ENCODE measurements at regions not wholly inside any gene's neighbourhood (a gene's known extent, or its start where the extent isn't known, plus 50 kb on each side); places are given as distances from the start of the nearest gene placed in this dataset.

GRCh38 chr1:90850898-90851710 is 134.0 kb upstream of the BARHL2 start:
- no peaks in the 10 kb centered on the region for H3K36me3 ChIP-seq
- H3K4me1 ChIP-seq = peaks cover 0 to 18% (median 9%) of the 10 kb centered on the region in 4 donors
- peaks cover 0 to 3% of the 10 kb centered on the region in 2 donors for H3K27me3 ChIP-seq
- DNase-seq = peak; percentile 67 to 87
- no peaks in the 10 kb centered on the region for H3K9me3 ChIP-seq
- peak; percentile 48 to 85 for TF ChIP-seq CTCF (IDR thresholded peaks at IDR 0.05)
- H3K4me3 ChIP-seq = peak overlapping the region; percentile 60 to 62
- peak overlapping the region; percentile 48 to 60 for H3K27ac ChIP-seq
- intact Hi-C loops (cut with DNase I; ENCODE audit: low total_unique reads) = no loop called here

DNA sequence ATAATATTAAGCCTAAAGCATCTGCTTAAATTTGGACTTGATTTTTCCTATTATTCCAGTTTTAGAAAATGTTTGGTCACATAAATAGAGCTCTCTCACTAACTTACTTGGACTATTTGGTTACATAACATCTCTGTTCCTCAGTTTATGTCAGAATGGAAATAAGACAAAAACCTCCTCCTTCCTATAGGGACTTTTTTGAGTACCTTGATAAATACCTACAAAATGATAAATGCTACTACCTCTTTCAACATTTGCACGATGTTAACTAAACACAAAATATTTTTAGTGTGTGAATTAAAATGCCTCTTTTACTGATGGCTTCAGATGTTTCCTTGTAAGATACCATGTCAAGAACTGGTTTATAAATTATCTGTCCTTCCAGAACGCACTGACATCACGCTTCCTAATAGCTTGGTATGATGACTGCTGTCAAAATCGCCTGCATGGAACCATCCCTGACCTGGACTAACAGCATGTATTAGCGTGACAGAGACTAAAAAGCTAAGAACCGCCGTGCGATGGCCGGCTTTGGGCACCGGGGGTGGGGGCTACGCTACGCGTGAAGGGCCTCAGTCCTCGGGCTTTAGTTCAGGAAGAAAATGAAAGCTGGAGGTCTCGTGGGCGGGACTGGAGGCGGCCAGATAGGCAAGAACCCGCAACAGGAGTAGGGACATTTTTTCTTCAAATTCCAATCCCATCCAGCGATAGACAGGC is 133.2 kb upstream of the BARHL2 start:
- Histone ChIP-seq H3K4me1 (peaks cover 0 to 18% (median 9%) of the 10 kb centered on the region in 4 donors), H3K27ac (peak overlapping the region; percentile 48 to 60), H3K27me3 (no peaks in the 10 kb centered on the region), H3K4me3 (peak overlapping the region; percentile 60 to 62), H3K36me3 (no peaks in the 10 kb centered on the region), H3K9me3 (no peaks in the 10 kb centered on the region)
- DNase-seq = peak in 1 of 2 donors; percentile 22
- TF ChIP-seq CTCF (IDR thresholded peaks at IDR 0.05) = no peak
- intact Hi-C loops (cut with DNase I; ENCODE audit: low total_unique reads) = no loop called here

GRCh38 chr1:90841473-90841872 is 124.4 kb upstream of the BARHL2 start:
- intact Hi-C loops (cut with DNase I; ENCODE audit: low total_unique reads) = no loop called here
- no peak for TF ChIP-seq CTCF (IDR thresholded peaks at IDR 0.05)
- no peaks in the 10 kb centered on the region for H3K36me3 ChIP-seq
- no peak for DNase-seq
- peaks cover 0 to 6% (median under 1%) of the 10 kb centered on the region in 4 donors for H3K4me1 ChIP-seq
- H3K27ac ChIP-seq = no peak overlapping the region
- no peaks in the 10 kb centered on the region for H3K9me3 ChIP-seq
- no peak overlapping the region for H3K4me3 ChIP-seq
- peaks cover 0 to 49% of the 10 kb centered on the region in 2 donors for H3K27me3 ChIP-seq

DNA sequence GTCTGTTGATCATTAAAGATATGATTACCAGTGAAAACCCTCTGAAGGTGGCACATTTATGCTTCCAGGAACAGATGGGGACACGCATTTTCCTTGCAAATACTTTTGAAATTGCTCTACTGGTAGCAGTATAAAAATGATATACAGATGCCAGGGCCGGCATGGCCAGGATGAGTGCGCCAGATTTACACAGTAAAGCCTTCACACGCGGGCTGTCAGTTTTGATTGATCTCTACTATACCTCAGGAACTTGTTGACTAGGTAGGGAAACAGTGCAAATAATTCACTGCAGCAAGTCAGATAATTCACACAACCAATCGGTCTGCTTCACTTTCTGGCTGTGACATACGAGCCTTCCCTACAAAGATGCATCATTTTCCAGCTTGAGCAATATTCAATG is 123.2 kb upstream of the BARHL2 start:
- H3K4me1 ChIP-seq = peaks cover 0 to 17% (median 11%) of the 10 kb centered on the region in 4 donors
- peaks cover 0 to 60% of the 10 kb centered on the region in 2 donors for H3K27me3 ChIP-seq
- no peak overlapping the region for H3K27ac ChIP-seq
- intact Hi-C loops (cut with DNase I; ENCODE audit: low total_unique reads) = no loop called here
- no peak for DNase-seq
- H3K36me3 ChIP-seq = no peaks in the 10 kb centered on the region
- H3K9me3 ChIP-seq = no peaks in the 10 kb centered on the region
- no peak for TF ChIP-seq CTCF (IDR thresholded peaks at IDR 0.05)
- no peak overlapping the region for H3K4me3 ChIP-seq

DNA sequence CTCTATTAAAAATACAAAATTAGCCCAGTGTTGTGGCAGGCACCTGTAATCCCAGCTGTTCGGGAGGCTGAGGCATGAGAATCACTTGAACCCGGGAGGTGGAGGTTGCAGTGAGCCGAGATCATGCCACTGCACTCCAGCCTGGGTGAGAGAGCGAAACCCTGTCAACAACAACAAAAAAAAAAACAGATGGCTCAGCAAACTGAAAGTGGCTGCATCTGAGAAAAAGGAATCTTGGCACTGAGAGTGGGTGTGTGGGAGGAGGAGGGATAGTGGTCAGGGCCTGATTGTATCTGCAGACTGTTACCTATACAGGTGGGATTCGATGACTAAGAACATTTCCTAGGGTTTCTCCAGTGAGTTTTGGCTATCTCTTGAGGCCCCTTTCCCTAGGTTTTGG is 122.2 kb upstream of the BARHL2 start:
- Histone ChIP-seq H3K36me3 (no peaks in the 10 kb centered on the region), H3K9me3 (no peaks in the 10 kb centered on the region), H3K4me3 (no peak overlapping the region), H3K4me1 (peaks cover 0 to 21% (median 15%) of the 10 kb centered on the region in 4 donors), H3K27ac (no peak overlapping the region), H3K27me3 (peaks cover 0 to 70% of the 10 kb centered on the region in 2 donors)
- DNase-seq = no peak
- TF ChIP-seq CTCF (IDR thresholded peaks at IDR 0.05) = no peak
- intact Hi-C loops (cut with DNase I; ENCODE audit: low total_unique reads) = no loop called here
